K562 (cell line): ENCODE measurements at regions not wholly inside any gene's neighbourhood (a gene's known extent, or its start where the extent isn't known, plus 50 kb on each side); places are given as distances from the start of the nearest gene placed in this dataset.

Source experiments
- ATAC-seq: fragments of 200-7000 bp; cut with Tn5 transposase; 3 replicates; pipeline ENCODE4 v1.9.1; 2020; ENCODE audit warnings: moderate library complexity
- BruUV-seq: library from RNA; stranded (reverse); fragments of 400-500 nt; replicated peaks from 2 replicates; lab custom pipeline; 2021; lab: Mats Ljungman, UMichigan
- CTCF ChIA-PET: fragments of 300-600 bp; formaldehyde crosslinking; extraction: SDS; loops from one replicate; lab custom pipeline; 2021; ENCODE audit warnings: low intra/inter-chr PET ratio; lab: Yijun Ruan, JAX
- POLR2A ChIA-PET: fragments of 300-600, 350-650 bp; sonication (Branson Sonifier 250); formaldehyde crosslinking; extraction: SDS; loops from one replicate; lab custom pipeline; 2021; ENCODE audit warnings: antibody characterized with exemption, inconsistent platforms; lab: Yijun Ruan, JAX
- DNase-seq, 4 experiments: peaks; one replicate each; pipeline versions ENCODE4 v3.0.0 to v3.0.0-alpha.2; 2011 to 2018; ENCODE audit warnings: low spot score in 3 of 4, mixed read lengths in 3 of 4; ENCODE audit errors: extremely low read depth in 1 of 4
- FAIRE-seq: peaks from 2 replicates; lab custom pipeline; 2011; peaks lifted over from hg19 to GRCh38; lab: Jason Lieb, UNC
- H2AFZ ChIP-seq: 2 replicates; pipeline ENCODE4 v1.6.0; 2011; ENCODE audit warnings: low read depth, low read length, control low read depth, inconsistent platforms
- H3K27ac ChIP-seq: fragments of 200-600 bp; 3 replicates; pipeline ENCODE4 v1.8.0; 2011; ENCODE audit warnings: low read depth, mild to moderate bottlenecking, control low read depth, inconsistent platforms, low read length, moderate library complexity, mixed read lengths; ENCODE audit errors: extremely low read depth
- H3K27me3 ChIP-seq, 2 experiments: fragments of 300-600 bp in 1 of 2; 2 replicates in 1 of 2; 3 replicates in 1 of 2; pipeline versions ENCODE4 v1.6.0 to v1.8.0; 2011; ENCODE audit warnings: inconsistent platforms in 2 of 2, low read length in 2 of 2, mild to moderate bottlenecking in 1 of 2, mixed read lengths in 1 of 2, moderate library complexity in 1 of 2; ENCODE audit not compliant: control insufficient read depth in 2 of 2, insufficient read depth in 2 of 2
- H3K36me3 ChIP-seq: fragments of 300-600 bp; 3 replicates; pipeline ENCODE4 v1.8.0; 2011; ENCODE audit warnings: mild to moderate bottlenecking, low read length, inconsistent platforms; ENCODE audit not compliant: control insufficient read depth, insufficient read depth
- H3K4me1 ChIP-seq, 2 experiments: fragments of 200-600 bp in 1 of 2; replicated peaks in 1 of 2; 2 replicates in 1 of 2; 3 replicates in 1 of 2; pipeline versions ENCODE4 v1.5.1 to v1.8.0; 2011; ENCODE audit warnings: inconsistent platforms in 2 of 2, low read length in 2 of 2, mild to moderate bottlenecking in 1 of 2, mixed read lengths in 1 of 2, moderate library complexity in 1 of 2; ENCODE audit not compliant: control insufficient read depth in 2 of 2, insufficient read depth in 2 of 2
- H3K4me2 ChIP-seq: 2 replicates; pipeline ENCODE4 v1.6.1; 2011; ENCODE audit warnings: low read length, control low read depth, inconsistent platforms, mixed read lengths; ENCODE audit not compliant: insufficient read depth
- H3K4me3 ChIP-seq: fragments of 200-600 bp; sonication (generic), shearing (Covaris generic); 2 replicates; pipeline ENCODE4 v1.5.1; 2016; ENCODE audit warnings: control low read depth, inconsistent platforms
- H3K79me2 ChIP-seq: fragments of 200-600 bp; 3 replicates; pipeline ENCODE4 v1.8.0; 2011; ENCODE audit warnings: low read length, inconsistent platforms; ENCODE audit not compliant: control insufficient read depth, insufficient read depth
- H3K9ac ChIP-seq, 2 experiments: 2 replicates each; pipeline versions ENCODE4 v1.6.0 to v1.6.1; 2011; ENCODE audit warnings: low read depth in 2 of 2, low read length in 2 of 2, control low read depth in 1 of 2, inconsistent platforms in 1 of 2, mild to moderate bottlenecking in 1 of 2, mixed read lengths in 1 of 2; ENCODE audit not compliant: insufficient read depth in 1 of 2
- H3K9me1 ChIP-seq: one replicate; pipeline ENCODE4 v1.6.0; 2011; ENCODE audit warnings: inconsistent platforms, mild to moderate bottlenecking, low read length, moderate library complexity; ENCODE audit not compliant: control insufficient read depth, insufficient read depth
- H3K9me3 ChIP-seq: replicated peaks from 2 replicates; pipeline ENCODE4 v1.5.1; 2011; ENCODE audit warnings: low read depth, low read length, inconsistent platforms; ENCODE audit not compliant: control insufficient read depth, insufficient read depth
- H4K20me1 ChIP-seq: replicated peaks from 2 replicates; pipeline ENCODE4 v1.6.1; 2011; ENCODE audit warnings: low read length, inconsistent platforms, mixed read lengths; ENCODE audit not compliant: control insufficient read depth, insufficient read depth
- CHD2 ChIP-seq: IDR thresholded peaks from 2 replicates; pipeline ENCODE4 v1.6.1; 2011; ENCODE audit warnings: low read depth, low read length
- E2F8 ChIP-seq: fragments of 450-650 bp; IDR thresholded peaks from 2 replicates; pipeline ENCODE4 v1.7.1; 2018; ENCODE audit warnings: mild to moderate bottlenecking, low read depth; ENCODE audit not compliant: partially characterized antibody
- NR3C1 ChIP-seq: sonication (generic); formaldehyde crosslinking; IDR thresholded peaks from 2 replicates; pipeline ENCODE4 v1.8.1; 2022; ENCODE audit warnings: missing genetic modification reagents
- ZBTB49 ChIP-seq: sonication (generic); formaldehyde crosslinking; IDR thresholded peaks from 2 replicates; pipeline ENCODE4 v1.8.0; 2022; ENCODE audit warnings: missing genetic modification reagents, mild to moderate bottlenecking, borderline replicate concordance
- ZNF436 ChIP-seq: fragments of 250-450, 450-650 bp; sonication (Bioruptor Pico); formaldehyde crosslinking; IDR thresholded peaks from 2 replicates; pipeline ENCODE4 v1.7.0; 2020; ENCODE audit warnings: mild to moderate bottlenecking
- ZNF699 ChIP-seq: fragments of 250-450 bp; sonication (Bioruptor Pico); IDR thresholded peaks from 2 replicates; pipeline ENCODE4 v1.8.0; 2021; ENCODE audit warnings: mild to moderate bottlenecking, moderate library complexity; ENCODE audit not compliant: insufficient replicate concordance
- WGBS: fragments of 100-300 bp; shearing (Covaris generic); methylation state at CpG from one replicate; pipeline ENCODE4 v1.1.6; 2016; ENCODE audit warnings: low coverage, mixed read lengths; ENCODE audit not compliant: insufficient coverage; ENCODE audit errors: missing lambda C conversion rate; 5-methylcytosine and 5-hydroxymethylcytosine counted together
- in situ Hi-C: fragments of 300-500 bp; cut with MboI; formaldehyde crosslinking; loops from 4 replicates; pipeline ENCODE4 v1.15.0; 2018; ENCODE audit warnings: inconsistent platforms, mixed read lengths
- intact Hi-C: fragments of 100-400 bp; cut with micrococcal nuclease; formaldehyde crosslinking; loops from 2 replicates; pipeline ENCODE4 v1.14.2; 2022

- TF ChIP-seq CHD2 (no peak), ZNF699 (no peak)
These were observed 159.1 kb upstream of the KL start (continued) for GRCh38 chr13:32857077-32857476.

GRCh38 chr13:32857689-32858088 lies 158.5 kb upstream of the KL start:
- H3K79me2 ChIP-seq = no peaks in the 10 kb centered on the region
- no peaks in the 10 kb centered on the region for H3K9me1 ChIP-seq
- WGBS = 0% methylated on average over 6 of the region's 6 CpGs
- H3K27ac ChIP-seq = no peak overlapping the region
- ChIA-PET CTCF (no interaction called here), POLR2A (no interaction called here)
- FAIRE-seq (no peak), DNase-seq (no peak), ATAC-seq (no peak)
- H3K27me3 ChIP-seq = peaks cover 0 to 6% of the 10 kb centered on the region in 2 experiments; a peak in 1 of 5 replicates
- TF ChIP-seq NR3C1 (CRISPR knock-in tag) (no peak), ZNF436 (CRISPR knock-in tag) (no peak), E2F8 (no peak), ZBTB49 (CRISPR knock-in tag) (no peak)
- no peak overlapping the region for H2AFZ ChIP-seq
- H3K4me3 ChIP-seq = no peak overlapping the region
- no peaks in the 10 kb centered on the region for H3K4me1 ChIP-seq
- BruUV-seq = no TSS peak
- H3K9me3 ChIP-seq = peaks cover 4% of the 10 kb centered on the region
- intact Hi-C loops (no loop called here), in situ Hi-C loops (no loop called here)
- no peaks in the 10 kb centered on the region for H3K36me3 ChIP-seq
- H4K20me1 ChIP-seq = no peaks in the 10 kb centered on the region
- H3K9ac ChIP-seq = no peak overlapping the region
- H3K4me2 ChIP-seq = no peak overlapping the region
